ENCODE measurements at regions not wholly inside any gene's neighbourhood (a gene's known extent, or its start where the extent isn't known, plus 50 kb on each side); places are given as distances from the start of the nearest gene placed in this dataset.
"Not testable (repeated sequence)": the region's sequence is repeated elsewhere in the genome, so short reads cannot be mapped to it uniquely, and the experiment has no call there.

DNA sequence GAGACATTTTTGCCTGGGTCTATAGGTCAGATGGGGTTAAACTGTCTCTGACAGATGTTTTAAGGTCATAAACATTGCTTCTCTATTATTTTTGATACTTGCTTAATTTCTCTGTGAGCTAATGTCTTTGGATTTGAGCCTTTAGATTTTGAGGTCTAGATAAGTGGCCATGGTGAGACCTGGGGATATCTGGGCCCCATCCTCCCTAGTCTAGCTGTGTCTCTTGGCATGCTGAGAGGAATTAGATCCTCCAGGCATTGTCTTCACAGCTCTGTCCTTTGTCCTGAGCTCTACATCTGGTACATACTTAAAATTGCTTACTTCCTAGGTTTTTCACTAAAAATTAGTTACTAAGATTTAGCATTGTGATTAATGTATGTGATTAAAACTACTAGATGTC, 265.0 kb upstream of the NPSR1 start:
- no peak for DNase-seq (ENCODE audit: low read depth)

DNA sequence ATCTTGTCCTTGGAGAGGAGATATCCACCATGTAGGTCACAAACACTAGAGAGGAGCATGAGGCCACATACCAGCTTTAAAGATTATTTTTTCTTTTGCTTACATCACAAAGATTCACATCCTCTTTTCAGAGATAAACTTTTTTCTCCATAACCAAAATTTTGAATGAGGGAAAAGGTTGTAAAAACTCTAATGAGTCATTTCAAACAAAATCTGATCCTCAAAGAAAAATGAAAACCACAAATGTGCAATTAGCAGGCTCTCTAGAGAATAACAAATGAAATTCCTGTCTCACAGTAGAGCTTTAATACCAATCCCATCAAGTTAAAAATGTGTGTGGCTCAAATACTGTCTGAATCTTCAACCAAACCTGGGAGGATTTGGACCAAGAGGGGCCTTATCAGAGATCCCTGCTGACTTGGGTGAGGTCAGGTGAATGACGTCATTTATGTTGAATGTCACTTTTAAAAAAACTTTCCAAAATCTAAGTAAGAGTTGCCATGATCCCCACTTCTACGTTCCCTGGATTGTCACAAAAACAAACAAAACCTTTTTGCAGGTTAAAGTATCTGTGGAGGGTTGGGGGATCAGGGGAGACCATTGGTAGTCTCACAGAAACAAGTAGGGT, 261.5 kb upstream of the NPSR1 start:
- no peak for DNase-seq (ENCODE audit: low read depth)

DNA sequence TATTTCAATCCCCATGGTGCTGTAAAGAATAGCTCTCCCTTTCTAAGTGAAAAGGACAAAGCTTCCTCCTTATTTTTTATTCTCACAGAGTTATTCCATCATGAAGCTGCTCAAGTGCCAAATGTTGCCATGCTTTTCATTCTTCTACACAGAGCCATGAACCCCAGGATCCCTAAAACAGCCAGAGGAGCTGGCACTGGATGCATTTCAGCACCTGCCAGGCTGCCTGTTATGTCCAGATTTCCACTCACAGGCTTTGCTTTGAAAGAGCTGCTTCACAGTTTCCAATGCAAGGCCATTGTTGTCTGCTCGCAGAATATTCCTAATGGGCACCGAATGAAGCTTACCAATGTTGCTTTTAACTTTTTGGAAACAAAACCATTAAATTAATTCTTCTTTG, 256.2 kb upstream of the NPSR1 start:
- no peak for DNase-seq (ENCODE audit: low read depth)

DNA sequence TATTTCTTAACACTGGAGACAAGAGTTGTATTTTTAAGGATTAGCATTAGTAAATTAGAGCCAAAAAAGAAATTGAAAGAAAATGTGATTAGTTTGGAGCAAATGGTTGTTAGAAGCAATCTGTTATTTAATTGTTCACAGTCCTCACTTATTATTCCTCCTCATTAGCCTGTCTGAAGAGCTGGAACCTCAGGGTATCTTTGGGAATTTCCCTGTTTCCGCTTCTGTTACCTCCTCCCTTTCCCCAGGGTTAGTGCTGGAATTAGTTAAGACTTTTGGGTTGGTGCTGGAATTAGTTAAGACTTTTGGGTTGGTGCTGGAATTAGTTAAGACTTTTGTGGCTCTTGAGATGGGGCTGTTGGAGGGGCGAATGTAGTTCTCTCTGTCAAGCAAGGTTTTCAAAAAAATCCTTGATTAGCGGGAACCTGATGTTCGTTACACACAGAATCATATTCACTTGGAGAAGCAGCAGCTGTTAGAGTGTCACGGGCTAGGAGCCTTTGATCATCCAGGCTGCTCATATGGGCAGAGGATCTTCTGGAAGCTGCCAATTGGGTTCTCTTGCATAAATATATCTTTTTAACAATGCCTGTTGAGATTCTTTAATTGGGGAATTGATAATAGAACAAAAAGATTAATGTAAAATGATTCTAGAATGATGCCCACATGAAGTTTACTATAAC, 251.0 kb upstream of the NPSR1 start:
- DNase-seq (ENCODE audit: low read depth) = no peak

DNA sequence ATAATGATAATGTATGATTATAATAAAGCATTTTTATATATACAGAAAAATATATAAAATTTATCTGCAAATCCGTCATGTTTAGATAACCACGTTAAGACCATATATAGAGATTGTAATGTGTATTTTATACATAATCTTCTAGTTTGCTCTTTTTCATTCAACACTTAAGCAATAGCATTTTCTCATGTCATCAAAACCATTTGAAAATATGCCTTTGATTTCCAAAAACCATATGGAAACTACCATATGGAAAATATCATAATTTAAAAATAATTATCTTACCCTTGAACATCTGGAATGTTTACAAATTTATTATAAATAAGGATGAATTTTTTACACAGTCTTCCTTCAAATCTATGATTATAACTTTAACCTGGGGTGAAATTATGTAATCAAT, 250.4 kb upstream of the NPSR1 start:
- DNase-seq (ENCODE audit: low read depth) = no peak

DNA sequence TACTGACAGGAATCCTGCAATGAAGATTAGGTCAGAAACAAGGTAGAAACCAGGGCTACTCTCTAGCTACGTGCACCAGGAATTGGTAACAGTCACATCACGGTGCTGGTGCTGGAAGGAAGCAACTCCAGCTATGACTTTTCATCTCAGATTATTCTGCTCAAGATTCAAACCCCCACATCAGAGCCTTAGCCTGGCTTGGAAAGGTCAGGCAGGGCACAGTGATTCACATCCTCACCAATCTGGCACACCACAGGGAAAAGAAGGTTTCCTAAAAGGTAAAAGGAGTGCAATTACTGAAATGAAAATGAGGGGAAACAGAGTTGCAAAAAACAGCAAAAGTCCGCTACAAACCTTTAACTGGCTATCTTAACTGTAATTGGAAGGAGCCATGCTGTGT, 240.2 kb upstream of the NPSR1 start:
- no peak for DNase-seq (ENCODE audit: low read depth)

DNA sequence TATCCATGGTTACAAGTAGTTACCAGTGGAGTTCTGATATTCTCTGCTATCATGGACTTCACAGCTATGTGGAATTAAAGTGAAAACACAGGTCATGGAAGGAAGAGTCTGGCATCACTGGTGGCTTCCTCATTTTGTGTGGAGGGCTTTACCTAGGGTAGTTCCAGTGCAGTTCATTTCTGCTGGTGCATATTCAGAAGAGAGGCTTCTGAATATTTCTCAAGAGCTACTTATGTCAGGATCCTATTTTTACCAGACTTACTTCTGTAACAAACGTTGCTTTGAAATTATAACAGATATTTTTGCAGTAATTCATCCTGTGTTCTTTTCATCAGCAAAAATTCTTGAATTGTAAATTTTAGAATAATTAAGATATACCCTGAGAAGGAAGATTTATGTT, 236.5 kb upstream of the NPSR1 start:
- no peak for DNase-seq (ENCODE audit: low read depth)

DNA sequence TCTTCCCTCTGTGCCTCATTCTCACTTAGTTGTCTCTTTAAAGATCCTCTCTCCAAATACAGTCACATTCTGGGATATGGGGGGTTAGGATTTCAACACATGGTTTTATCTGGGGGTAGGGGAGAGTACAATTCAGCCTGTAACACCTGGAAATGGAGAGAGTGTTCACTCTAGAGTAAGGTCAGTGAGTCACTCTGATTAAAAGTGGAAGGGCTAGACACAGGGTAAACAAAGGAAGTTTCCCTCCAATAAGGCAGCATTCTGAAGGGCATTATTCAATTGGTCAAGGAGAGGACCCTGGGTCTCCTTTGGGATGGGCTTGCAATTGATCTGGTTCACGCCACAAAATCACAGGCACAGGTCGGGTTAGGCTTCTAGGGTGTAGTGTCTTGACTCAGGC, 232.8 kb upstream of the NPSR1 start:
- no peak for DNase-seq (ENCODE audit: low read depth)

DNA sequence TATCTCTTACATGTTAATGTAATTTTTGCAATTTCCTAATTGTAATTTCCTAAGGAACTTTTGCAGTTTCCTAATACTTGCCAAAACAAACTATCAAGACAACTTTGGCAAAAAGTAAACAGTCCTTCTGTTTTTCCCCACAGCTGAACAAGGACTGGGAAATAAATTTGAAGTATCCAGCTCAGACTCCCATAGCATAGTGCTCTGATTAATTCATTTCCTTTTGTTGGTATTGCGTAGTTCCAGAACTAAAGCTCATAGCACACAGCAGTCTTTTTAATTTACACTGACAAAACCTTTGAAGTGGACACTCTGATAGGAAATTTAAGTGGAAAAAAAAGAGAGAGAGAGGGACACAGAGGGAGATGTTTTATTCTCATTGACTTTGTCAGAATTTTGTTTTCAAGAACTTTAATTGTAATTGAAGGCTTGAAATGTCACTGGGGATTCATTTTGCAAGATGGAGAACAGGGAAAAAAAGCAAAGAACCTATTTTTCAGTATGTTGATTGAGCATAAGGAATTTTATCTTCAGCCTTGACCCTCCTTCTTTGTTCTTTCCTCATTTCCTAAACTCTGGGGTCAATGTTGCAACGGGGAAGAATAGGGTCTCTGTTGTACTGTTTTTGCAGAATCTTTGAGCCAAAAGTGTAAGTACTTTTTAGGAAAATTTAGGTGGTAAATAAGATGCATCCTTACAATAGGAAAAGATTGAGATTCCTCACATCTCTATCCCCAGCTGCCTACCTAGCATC, 232.2 kb upstream of the NPSR1 start:
- DNase-seq (ENCODE audit: low read depth) = no peak

DNA sequence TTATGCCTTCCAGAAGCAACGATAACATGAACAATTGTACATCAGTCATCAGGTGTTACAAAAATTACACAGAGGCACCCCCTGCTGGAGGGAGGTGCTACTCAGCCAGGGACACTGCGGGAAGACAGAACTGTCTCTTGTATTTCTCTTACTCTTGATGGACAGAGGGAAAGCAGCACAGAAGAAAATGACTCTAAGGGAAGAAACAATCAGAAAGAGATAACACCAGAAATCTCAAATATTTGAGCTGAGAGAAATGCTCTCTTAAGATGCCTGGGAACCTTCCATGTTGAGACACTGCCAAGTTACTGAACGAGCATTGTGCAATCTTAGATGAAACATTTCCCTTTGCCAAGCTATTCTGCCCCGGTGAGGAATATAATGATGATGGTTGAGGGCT, 227.6 kb upstream of the NPSR1 start:
- DNase-seq (ENCODE audit: low read depth) = no peak

DNA sequence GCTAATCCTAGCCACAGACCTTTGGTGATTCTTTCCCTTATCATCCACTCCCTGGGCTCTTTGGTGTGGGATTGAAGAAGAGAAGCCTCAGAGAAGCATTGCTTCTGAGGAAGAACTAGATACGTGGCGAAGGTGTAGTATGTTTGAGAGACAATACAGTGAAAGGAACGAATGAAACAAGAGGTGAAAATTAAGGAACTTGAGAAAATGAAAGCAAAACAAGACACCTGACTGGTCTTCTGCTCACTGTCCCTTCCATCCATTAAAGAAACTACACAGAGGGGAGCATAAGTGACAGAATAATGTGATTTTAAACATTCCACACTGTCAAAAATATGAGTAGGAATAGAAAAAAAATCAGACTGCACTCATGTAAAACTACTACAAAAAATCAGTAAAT, 219.6 kb upstream of the NPSR1 start:
- DNase-seq (ENCODE audit: low read depth) = no peak

DNA sequence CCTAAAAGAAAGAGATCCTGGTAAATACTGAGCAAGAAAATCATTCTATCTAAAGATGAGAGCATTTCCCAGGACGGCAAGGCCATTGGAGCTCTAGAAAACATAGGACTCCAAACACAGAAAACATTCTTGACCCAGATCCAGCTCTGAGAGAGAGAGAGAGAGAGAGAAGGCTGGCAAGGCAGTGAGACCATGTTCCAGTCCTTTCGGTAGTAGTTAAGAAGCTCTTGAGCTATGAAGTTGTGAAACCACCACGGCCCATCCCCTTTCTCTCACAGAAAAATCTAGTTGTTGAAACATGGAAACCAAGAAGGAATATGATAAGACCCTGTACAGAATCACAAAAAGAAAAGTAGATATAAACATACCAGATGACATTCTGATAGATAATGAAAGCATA, 212.4 kb upstream of the NPSR1 start:
- DNase-seq (ENCODE audit: low read depth) = no peak

DNA sequence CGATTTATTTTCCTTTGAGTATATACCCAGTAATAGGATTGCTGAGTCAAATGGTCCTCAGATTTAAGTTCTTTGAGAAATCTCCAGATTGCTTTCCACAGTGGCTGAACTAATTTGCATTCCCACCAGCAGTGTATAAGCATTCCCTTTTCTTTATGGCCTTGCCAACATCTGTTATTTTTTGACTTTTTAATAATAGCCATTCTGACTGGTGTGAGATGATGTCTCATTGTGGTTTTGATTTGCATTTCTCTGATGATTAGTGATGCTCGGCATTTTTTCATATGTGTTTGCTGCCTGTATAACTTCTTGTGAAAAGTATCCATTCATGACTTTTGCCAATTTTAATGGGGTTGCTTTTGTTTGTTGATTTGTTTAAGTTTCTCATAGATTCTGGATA, 209.5 kb upstream of the NPSR1 start:
- DNase-seq (ENCODE audit: low read depth) = not testable (repeated sequence)

DNA sequence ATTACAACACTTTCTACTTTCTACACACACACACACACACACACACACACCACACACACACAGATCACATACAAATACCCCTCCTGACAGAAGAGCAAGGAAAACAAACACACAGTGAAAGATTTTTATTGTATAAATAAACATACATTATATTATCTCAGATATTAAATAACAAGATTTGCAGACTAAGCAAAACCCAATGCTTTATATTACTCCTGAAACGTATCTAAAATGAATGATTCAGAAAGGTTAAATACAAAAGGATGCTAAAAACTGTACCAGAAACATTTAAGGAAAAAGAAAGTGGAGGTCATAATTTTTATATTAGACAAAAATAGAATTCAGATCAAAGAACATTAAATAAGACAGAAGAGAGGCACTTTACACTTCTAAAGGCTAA, 208.3 kb upstream of the NPSR1 start:
- DNase-seq (ENCODE audit: low read depth) = no peak

DNA sequence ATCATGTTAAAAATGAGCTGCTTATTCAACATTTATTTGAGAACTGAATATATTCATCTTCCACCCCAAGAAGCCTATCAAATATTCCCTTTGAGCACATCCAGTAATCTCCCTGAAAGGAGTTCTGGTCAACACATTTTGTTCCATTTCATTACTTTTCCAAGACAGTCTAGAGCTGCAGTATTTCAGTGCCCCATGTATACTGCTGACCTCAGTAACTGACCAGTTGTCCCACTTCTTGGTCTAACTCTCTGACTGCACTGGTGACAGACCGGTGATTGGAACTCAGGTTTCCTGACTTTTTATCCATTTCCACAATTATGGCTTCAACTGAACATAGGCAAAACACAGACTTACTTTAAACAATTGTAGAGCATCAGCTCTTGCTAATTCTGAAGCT, 206.8 kb upstream of the NPSR1 start:
- DNase-seq (ENCODE audit: low read depth) = no peak

DNA sequence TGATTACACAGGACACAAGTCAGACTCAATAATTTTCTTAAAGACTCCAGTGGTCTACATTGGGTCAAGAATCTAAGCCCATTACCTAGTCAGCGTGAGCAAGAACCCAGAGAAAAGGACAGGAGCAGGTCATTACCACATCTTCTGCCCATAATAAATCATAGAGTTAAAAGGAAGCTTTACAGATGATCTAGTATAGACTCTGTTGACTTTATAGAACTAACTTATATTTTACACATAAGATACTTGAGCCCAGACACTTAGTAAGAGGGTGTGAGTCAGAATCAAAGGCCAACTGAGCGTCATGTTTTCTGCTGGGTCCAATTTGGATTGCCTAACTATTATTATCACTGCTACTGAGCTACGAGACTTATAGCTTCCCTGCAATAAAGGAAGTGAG, 206.1 kb upstream of the NPSR1 start:
- no peak for DNase-seq (ENCODE audit: low read depth)

DNA sequence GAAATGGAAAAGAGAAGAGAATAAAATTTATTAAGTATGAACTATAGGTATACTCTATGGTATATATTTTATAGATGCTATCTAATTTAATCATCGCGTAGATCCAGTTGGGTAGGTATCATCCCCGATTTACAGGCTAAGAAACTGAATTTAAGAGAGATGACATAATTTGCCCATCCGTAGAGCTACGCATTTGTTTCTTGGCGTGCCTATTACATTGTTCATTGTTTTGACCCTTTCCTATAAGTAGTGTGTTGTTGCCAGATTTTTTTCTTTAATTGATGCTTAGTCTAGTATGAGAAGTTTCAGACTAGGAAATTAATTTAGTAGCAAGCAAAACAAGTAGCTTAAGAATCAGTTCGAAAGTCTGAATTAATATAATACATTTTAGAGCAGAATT, 205.7 kb upstream of the NPSR1 start:
- no peak for DNase-seq (ENCODE audit: low read depth)

DNA sequence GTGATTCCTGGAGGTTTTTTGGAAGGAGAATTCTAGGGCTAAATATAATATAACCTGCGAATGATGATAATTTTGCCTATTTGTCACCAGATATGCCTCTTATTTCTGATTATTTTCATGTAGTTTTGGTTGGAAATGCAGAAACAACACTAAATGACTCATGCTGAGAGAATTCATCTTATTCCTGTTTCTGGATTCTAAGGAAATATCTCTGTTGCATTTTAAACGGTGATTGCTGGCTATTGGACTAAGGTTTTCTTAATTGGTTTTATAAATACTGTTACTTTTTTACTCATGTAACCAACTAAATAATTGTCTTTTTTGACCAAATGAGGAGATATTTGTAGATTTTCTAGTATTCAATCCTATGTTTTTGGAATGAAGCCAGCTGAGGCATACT, 204.9 kb upstream of the NPSR1 start:
- no peak for DNase-seq (ENCODE audit: low read depth)

DNA sequence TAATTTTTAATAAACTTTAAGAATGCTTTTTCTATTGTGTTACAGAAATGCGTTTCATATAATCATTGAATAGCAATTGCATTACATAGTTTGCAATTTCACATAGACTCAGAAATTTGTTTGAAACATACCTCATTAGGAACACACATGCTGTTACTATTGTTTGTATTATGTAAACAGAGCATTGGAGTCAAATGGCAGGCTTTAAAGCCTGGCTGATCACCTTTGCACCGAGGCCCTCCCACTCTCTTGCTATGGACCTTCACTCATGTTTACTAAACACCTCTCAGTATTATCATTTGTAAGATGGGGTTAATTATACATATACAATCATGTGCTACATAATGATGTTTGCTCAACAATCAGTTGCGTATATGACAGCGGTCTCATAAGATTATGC, 203.6 kb upstream of the NPSR1 start:
- no peak for DNase-seq (ENCODE audit: low read depth)

DNA sequence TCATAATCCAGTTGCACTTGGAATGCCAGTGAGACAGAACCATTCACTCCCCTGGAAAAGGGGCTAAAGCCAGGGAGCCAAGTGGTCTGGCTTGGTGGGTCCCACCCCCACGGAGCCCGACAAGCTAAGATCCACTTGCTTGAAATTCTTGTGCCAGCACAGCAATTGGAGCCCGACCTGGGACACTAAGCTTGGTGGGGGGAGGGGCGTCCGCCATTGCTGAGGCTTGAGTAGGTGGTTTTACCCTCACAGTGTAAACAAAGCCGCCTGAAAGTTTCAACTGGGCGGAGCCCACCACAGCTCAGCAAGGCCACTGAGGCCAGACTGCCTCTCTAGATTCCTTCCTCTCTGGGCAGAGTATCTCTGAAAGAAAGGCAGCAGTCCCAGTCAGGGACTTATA, 200.7 kb upstream of the NPSR1 start:
- DNase-seq (ENCODE audit: low read depth) = no peak

DNA sequence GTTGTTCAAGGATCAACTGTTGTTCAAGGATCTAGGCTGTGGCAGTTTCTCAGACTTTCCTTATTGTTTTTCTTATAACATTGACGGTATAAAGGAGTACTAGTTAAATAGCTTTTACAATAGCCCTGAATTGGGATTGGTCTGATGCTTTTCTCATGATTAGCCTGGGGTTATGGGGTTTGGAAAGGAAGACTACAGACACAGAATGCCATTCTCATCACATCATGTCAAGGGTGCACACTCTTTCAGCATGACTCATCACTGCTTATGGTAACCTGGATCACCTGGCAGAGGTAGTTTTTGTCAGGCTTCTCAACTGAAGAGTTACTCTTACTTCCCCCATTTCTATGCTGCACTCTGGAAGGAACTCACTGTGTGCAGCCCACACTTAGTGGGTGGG, 194.2 kb upstream of the NPSR1 start:
- DNase-seq (ENCODE audit: low read depth) = no peak

DNA sequence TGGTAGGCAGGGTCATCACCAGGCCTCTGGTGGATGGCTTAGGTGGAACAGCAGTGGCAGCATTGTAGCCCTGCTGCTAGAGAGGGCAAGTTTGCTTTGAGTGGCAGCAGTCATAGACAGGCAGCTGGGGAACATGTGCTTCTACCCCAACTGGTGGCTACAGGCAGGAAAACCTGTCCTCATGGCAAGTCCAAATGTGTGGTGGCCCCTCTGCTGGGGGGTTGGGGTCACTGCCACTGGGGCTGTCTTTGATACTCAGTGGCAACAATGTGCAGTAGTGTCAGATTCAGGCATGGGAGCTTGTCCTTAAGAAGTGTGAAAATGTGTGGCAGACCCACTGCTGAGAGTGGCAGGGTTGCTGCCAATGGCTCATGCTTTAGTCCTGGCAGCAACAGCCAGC, 186.2 kb upstream of the NPSR1 start:
- no peak for DNase-seq (ENCODE audit: low read depth)

DNA sequence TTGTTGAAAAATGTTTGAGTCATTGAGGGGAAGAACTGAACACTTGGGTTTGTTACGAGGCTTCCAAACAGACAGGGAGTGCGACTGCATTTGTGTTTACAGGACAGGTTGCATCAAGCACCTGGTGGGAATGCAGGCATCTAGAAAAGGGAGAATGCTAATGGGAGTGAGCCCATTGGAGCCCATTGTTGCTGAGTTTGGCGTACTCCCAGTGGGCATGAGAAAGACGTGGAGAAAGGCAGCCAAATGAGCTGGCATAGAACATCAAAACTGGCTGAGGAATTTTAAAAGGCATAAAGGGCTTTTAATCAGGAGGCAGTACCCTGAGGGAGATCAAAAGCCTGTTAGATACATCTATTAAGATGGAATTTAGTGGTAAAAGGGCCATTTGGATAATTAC, 171.6 kb upstream of the NPSR1 start:
- DNase-seq (ENCODE audit: low read depth) = no peak
